Right kidney (tissue), 1 donor: ENCODE measurements at regions not wholly inside any gene's neighbourhood (a gene's known extent, or its start where the extent isn't known, plus 50 kb on each side); places are given as distances from the start of the nearest gene placed in this dataset.
"Not testable (repeated sequence)": the region's sequence is repeated elsewhere in the genome, so short reads cannot be mapped to it uniquely, and the experiment has no call there.

Source experiments
- DNase-seq: peaks from one replicate; pipeline ENCODE4 v3.0.0-alpha.2; 2016

GRCh38 chr6:134632982-134633940, 315.3 kb upstream of the SGK1 start:
- not testable (repeated sequence) for DNase-seq

- DNase-seq: no peak
Measured at GRCh38 chr6:134632024-134632423, 314.1 kb upstream of the SGK1 start.

DNA sequence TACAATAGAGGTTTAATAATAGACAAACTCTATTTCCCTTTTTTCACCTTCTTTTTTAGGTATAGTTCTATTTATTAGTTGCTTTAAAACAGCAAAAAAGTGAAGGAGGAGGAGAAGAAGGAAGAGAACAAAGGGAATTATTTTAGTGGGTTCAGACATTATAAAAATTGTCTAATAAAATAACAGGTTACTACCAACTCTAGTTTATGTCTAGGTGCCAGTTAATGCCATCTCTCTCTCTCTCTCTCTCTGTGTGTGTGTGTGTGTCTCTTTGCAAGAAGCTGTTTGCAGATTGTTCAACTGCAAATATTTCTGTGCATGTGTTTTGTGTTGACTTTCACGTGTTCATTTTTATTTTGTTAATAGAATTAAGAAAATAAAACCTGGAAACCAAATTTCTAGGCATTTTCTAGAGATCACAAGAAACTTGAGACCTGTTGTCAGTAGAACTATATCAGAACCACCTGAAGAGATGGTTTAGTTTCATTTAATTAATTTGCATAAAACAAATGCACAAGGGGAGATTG, 313.5 kb upstream of the SGK1 start:
- no peak for DNase-seq

- no peak for DNase-seq
Measured at GRCh38 chr6:134630508-134631121, 312.7 kb upstream of the SGK1 start.

DNA sequence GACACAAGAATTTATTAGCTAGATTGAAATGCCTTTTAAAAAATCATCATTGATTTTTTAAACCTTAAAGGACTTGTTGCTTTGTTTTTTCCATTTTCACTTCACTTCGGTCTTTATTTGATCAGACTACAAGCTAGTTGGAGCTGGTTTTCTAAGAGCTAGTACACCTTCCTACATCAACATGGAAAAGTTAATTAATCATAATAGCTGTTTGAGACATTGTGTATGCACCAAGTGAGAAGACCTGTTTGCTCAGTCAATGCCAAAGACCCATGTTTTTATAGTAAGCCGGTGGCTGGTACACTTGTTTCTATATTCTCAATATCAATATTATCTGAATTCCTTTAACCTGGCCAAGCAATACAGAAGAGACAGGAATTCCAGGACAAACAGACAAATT, 310.2 kb upstream of the SGK1 start:
- DNase-seq: no peak

DNA sequence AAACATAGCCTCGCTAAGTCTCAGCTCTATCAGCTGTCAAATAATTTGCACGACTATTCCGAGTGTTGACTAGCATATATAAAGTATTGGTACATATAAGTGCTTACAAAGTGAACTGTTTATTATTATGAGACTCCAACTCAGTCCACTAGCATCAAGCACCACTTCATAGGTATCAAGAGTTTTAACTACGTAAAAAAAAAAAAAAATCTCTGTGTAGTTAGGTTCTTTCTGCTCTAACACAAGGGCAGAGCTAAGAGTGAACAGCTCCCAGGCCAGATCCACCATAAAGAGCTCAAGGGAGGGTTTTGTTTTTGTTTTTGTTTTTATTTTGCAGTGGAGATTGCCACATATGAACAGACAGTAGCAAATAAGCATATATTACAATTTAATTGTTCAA, 309.8 kb upstream of the SGK1 start:
- no peak for DNase-seq

GRCh38 chr6:134626589-134626988, 308.7 kb upstream of the SGK1 start:
- no peak for DNase-seq

GRCh38 chr6:134626086-134626485, 308.2 kb upstream of the SGK1 start:
- DNase-seq: no peak

DNA sequence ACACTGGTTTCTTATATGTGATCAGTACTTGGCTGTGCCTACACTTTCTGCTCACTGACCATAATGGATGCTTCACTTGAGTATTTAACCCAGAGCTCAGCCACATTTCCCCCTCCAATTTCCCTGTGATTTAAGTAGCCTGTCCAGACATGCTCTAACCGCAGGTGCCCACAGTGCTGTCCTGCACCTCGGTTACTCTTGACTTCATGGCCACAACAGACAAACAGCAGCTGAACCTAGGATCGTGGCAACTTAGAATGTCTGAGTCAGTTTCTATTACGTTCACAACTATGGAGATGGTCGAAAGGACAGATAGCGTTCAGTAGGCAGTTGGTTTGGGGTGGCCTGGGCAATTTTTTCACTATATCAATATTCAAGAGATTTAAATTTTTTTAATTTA, 306.9 kb upstream of the SGK1 start:
- no peak for DNase-seq

GRCh38 chr6:134623401-134623800, 305.5 kb upstream of the SGK1 start:
- DNase-seq: no peak

DNA sequence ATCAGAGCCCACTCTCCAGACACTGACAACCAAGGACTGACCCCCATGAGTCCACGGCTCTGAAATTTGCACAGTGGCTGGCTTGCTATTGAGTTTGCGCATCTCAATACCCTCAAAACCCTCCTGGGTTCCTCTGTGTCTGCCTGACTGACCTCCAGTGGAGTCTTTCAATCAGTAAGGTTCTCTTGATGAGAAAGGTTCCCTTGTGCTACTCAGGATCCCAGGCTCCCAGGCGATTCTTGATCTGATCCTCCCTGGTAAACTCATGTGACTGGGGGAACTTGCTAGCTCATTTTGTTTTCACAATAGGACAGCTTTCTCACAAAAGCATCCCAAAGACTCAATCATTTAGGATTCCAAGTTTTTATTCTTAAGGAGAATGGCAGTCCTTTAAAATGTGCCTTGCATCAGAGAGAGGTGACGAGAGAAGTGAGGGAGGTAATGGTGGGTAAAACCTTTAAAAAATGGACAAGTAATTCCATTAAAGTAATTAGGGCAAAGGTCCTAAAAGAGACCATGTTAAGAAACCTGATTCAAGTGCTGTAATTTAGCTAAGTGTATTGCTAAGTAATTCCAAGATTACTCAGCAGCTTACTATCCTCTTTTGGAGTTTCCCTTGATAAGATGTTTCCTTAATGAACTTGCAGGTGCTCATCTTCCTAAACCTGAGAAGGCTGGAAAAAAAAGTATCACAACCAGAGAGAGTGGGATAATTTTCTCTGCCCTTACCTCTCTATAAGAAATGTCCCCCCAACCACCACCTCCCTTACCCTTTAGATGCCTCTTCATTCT, 304.7 kb upstream of the SGK1 start:
- no peak for DNase-seq

- no peak for DNase-seq
Measured at GRCh38 chr6:134621858-134622257, 303.9 kb upstream of the SGK1 start.

DNA sequence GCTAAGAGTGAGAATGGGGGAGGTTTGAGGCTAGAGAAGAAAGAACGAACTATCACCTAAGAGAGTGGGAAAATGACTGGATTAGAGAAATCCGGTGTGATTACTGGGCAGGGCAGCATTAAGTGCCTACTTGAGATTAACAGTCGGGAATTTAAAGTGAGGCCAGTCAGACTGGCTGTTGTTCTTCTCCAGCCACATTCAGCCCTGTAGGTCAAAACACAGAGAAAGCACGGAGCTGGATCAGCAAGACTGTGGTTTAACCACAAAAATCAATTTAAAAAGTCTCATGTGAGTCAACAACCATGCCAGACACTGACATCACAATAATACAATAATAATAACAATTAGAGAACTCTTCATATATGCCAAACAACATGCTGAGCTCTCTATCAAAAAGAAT, 301.9 kb upstream of the SGK1 start:
- DNase-seq: no peak

DNA sequence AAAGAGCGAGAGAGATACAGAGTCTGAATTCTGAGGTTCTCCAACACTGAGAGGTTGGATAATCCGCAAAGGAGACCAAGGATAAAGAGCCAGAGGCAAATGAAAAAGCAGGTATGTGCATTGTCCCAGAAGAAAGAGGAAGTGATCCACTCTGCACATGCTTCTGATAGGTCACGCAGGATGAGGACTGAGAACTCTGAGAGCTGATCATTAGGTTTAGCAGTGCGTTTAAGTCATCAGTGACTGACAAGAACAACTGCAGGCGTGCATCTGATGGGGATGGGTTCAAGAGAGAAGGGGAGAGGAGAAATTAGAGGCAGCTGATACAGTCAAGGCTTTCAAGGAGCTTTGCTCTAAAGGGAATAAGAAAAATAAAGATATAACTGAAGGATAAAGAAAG, 301.2 kb upstream of the SGK1 start:
- DNase-seq: no peak

DNA sequence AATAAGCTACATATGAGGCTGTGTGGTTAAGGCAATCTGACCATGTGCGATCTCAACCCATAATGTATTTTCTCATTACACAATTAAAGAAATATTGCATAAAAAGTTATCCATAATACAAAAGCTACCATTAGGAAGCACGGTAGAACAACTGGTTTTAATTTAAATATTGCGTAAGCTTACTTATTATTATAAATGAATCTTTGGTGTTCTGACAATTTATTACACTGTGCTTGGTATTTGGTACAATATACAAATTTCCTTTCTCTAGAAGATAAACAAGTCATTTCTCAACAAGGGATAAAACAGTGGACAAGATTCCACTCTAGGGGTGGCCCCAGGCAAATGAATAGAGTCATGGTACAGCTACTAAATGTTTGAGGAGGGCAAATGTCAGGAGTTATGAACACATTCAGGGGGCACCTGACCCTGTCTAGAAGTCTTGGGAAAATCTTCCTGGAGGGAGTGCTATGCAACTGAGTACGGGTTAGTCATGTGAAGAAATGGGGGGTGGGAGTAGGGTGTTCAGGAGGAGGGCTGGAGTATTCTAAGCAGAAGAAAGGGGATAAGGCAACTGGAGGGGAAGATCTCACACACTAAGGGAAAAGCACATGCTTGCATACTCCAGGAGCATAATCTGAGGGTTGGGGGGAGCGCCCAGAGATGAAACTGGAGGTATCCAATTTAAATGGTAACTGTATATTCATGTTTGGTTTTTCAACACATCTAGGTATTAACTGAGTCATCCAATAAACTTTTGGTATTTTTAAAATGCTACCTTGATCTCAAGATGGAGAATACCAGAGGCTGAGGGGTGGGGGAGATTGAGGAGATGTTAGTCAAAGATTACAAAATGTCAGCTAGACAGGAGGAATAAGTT, 296.9 kb upstream of the SGK1 start:
- DNase-seq: no peak

GRCh38 chr6:134612128-134612527, 294.2 kb upstream of the SGK1 start:
- DNase-seq: not testable (repeated sequence)

DNA sequence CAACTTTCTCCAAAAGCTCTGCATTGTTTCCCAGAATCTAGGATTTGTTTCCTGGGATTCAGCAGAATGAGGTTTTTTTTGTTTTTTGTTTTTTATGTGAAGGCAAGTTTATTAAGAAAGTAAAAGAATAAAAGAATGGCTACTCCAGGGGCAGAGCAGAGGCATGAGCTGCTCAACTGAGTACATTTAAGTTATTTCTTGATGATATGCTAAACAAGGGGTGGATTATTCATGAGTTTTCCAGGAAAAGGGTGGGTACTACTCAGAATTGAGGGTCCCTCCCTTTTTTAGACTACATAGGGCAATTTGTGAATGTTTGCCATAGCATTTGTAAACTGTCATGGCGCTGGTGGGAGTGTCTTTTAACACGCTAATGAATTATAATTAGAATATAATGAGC, 292.5 kb upstream of the SGK1 start:
- DNase-seq: no peak

- no peak for DNase-seq
Measured at GRCh38 chr6:134609716-134610261, 291.9 kb upstream of the SGK1 start.

DNA sequence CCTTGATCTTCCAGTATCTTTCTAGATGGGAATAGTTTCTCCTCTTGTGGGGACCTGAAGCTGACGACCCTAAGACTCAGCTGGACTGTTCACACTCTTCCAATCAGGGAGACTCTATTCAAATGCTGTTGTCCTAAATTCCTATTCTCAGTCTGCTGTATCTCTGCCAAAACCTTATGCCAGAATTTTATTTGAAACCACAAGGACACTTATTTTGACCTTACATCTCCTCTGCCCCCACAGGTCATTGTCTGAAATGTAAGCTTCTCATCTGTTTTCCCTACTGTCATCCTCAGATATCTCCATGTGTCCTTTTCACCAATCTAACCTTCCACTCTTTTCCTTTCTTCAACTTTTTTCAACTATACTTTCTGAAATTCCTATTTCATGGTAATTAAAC, 289.5 kb upstream of the SGK1 start:
- DNase-seq: no peak

DNA sequence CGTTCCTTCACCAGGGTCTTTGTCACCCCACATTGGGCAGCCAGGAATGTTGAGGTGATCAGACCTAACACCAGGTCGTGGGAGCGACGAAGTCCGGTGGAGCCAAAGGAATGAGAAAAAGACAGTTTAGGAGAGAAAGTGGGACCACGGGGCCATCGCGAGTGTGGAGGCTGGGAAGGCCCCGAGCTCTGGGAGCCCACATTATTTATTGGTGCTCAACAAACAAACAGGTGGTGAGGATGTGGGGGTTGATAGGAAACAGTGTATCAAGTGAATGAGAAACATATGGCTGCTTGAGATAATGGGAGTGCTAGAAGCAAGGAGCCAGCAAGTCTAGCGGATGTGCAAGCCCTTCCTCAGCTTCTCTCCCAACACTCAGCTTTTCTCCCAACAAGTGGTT, 287.1 kb upstream of the SGK1 start:
- no peak for DNase-seq

DNA sequence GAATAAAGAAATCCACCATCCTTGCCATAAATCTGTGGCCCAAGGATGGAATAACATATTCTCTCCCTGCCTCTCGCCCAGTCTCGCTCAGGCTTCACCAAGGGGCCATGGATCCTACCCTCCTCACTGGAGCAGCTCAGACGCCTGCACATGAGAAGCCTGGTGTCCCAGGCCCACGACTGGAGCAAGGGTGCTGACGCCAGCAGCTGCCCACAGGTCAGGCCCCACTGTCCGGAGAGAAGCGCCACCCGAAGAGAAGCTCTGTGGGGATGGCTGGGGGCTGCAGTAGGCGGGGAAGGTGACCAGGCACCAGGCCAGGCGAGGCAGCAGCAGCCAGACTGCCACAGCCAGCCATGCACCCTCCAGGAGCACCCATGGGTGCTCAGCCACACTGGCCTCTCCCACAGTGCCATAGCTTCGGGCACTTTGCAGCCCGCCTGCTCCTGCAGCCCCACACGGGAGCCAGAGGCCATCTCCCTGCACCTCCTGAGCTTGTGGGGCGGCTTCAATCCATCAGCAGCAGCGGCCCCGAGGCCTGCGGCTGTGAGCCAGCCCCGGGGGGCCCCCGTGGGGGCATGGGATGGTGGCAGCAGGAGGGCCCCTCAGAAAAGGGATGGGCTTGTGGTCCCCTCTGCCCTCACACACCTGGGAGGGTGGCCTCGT, 286.2 kb upstream of the SGK1 start:
- no peak for DNase-seq
